ENCODE measurements at regions not wholly inside any gene's neighbourhood (a gene's known extent, or its start where the extent isn't known, plus 50 kb on each side); places are given as distances from the start of the nearest gene placed in this dataset.

- H3K9me2 ChIP-seq (ENCODE audit: insufficient read depth), result no peaks in the 10 kb centered on the region
- no peak for TF ChIP-seq REST (IDR thresholded peaks at IDR 0.05; ENCODE audit: low read depth)
- no peak for TF ChIP-seq TCF7L2 (IDR thresholded peaks at IDR 0.05; ENCODE audit: borderline replicate concordance, extremely low read depth, insufficient read depth, insufficient read length)
- no peak for TF ChIP-seq JUND (IDR thresholded peaks at IDR 0.05)
- no peak for TF ChIP-seq ZFX (IDR thresholded peaks at IDR 0.05)
- TF ChIP-seq FOSL1 (IDR thresholded peaks at IDR 0.05; ENCODE audit: low read depth), result no peak
- TF ChIP-seq ELF1 (IDR thresholded peaks at IDR 0.05; ENCODE audit: borderline replicate concordance, low read depth), result no peak
- no peak for TF ChIP-seq EGR1 (IDR thresholded peaks at IDR 0.05; ENCODE audit: low read depth)
- peaks cover 9 to 25% of the 10 kb centered on the region in 2 experiments; a peak in 2 of 4 replicates for H3K9me3 ChIP-seq (ENCODE audit: control insufficient read depth in 1 of 2, insufficient read depth in 1 of 2, low read depth in 1 of 2, low read length in 2 of 2)
- no TSS peak for BruUV-seq (replicated peaks)
- ATAC-seq, result no peak
- no peaks in the 10 kb centered on the region for H3K79me2 ChIP-seq (ENCODE audit: insufficient read depth, low read length)
- no peaks in the 10 kb centered on the region for H3K36me3 ChIP-seq (ENCODE audit: control insufficient read depth in 1 of 2, insufficient read depth in 2 of 2, low read length in 2 of 2)
- ChIA-PET CTCF (no interaction called here), RAD21 (ENCODE audit: low non-redundant PET in 1 of 2, low total read pairs in 2 of 2, uncharacterized antibody in 2 of 2, unreplicated experiment in 2 of 2) (no interaction called here), POLR2A (no interaction called here)
- H3K27ac ChIP-seq (ENCODE audit: low read depth, low read length), result no peak overlapping the region
- no peak overlapping the region for H3K4me3 ChIP-seq (replicated peaks in 1 of 2; ENCODE audit: low read depth in 1 of 2, low read length in 2 of 2)
- H3K4me2 ChIP-seq (ENCODE audit: low read length), result no peak overlapping the region
- DNase-seq (ENCODE audit: low read depth, low spot score), result no peak
- no peak overlapping the region for H2AFZ ChIP-seq (ENCODE audit: low read depth, low read length, poor library complexity, severe bottlenecking)
- no peaks in the 10 kb centered on the region; the same call in 1 of the 2 replicates for H4K20me1 ChIP-seq (ENCODE audit: insufficient read depth)
- no peaks in the 10 kb centered on the region for H3K4me1 ChIP-seq (ENCODE audit: control insufficient read depth in 1 of 2, insufficient read depth in 2 of 2, low read length in 2 of 2)
- intact Hi-C loops (cut with micrococcal nuclease), result no loop called here
- no peaks in the 10 kb centered on the region for H3K27me3 ChIP-seq (ENCODE audit: insufficient read depth, low read length)
- H3K9ac ChIP-seq (ENCODE audit: low read length), result no peak overlapping the region
Measured at GRCh38 chr10:8913720-8914119, 859.2 kb downstream of the GATA3 start.

- POLR2A ChIA-PET, result no interaction called here
- RAD21 ChIA-PET (ENCODE audit: low non-redundant PET in 1 of 2, low total read pairs in 2 of 2, uncharacterized antibody in 2 of 2, unreplicated experiment in 2 of 2), result no interaction called here
- intact Hi-C loops (cut with micrococcal nuclease), result no loop called here
- H3K36me3 ChIP-seq (ENCODE audit: control insufficient read depth in 1 of 2, insufficient read depth in 2 of 2, low read length in 2 of 2), result no peaks in the 10 kb centered on the region
- ATAC-seq (no peak), DNase-seq (ENCODE audit: low read depth, low spot score) (no peak)
- no peak overlapping the region for H3K27ac ChIP-seq (ENCODE audit: low read depth, low read length)
- no peak overlapping the region for H3K9ac ChIP-seq (ENCODE audit: low read length)
- no peaks in the 10 kb centered on the region for H3K79me2 ChIP-seq (ENCODE audit: insufficient read depth, low read length)
- CTCF ChIA-PET, result no interaction called here
- H3K9me2 ChIP-seq (ENCODE audit: insufficient read depth), result no peaks in the 10 kb centered on the region
- H3K9me3 ChIP-seq (ENCODE audit: control insufficient read depth in 1 of 2, insufficient read depth in 1 of 2, low read depth in 1 of 2, low read length in 2 of 2), result peaks cover 0 to 29% of the 10 kb centered on the region in 2 experiments; a peak in 2 of 4 replicates
- no peaks in the 10 kb centered on the region for H3K4me1 ChIP-seq (ENCODE audit: control insufficient read depth in 1 of 2, insufficient read depth in 2 of 2, low read length in 2 of 2)
- no peaks in the 10 kb centered on the region for H4K20me1 ChIP-seq (ENCODE audit: insufficient read depth)
- H3K4me3 ChIP-seq (replicated peaks in 1 of 2; ENCODE audit: low read depth in 1 of 2, low read length in 2 of 2), result no peak overlapping the region
- no TSS peak for BruUV-seq (replicated peaks)
- H3K27me3 ChIP-seq (ENCODE audit: insufficient read depth, low read length), result no peaks in the 10 kb centered on the region
- no peak overlapping the region for H2AFZ ChIP-seq (ENCODE audit: low read depth, low read length, poor library complexity, severe bottlenecking)
- TF ChIP-seq RAD21 (IDR thresholded peaks at IDR 0.05; ENCODE audit: low read depth) (no peak), CTCF (IDR thresholded peaks at IDR 0.05 in 2 of 3, conservative IDR thresholded peaks at IDR 0.05 in 1 of 3; ENCODE audit: borderline replicate concordance in 1 of 3, insufficient read depth in 1 of 3, low read depth in 2 of 3, low read length in 2 of 3) (no peak)
- no peak overlapping the region for H3K4me2 ChIP-seq (ENCODE audit: low read length)
Measured at GRCh38 chr10:8919280-8919679, 864.8 kb downstream of the GATA3 start.

Measured in HCT116 (cell line).